ENCODE measurements at regions not wholly inside any gene's neighbourhood (a gene's known extent, or its start where the extent isn't known, plus 50 kb on each side); places are given as distances from the start of the nearest gene placed in this dataset.

DNA sequence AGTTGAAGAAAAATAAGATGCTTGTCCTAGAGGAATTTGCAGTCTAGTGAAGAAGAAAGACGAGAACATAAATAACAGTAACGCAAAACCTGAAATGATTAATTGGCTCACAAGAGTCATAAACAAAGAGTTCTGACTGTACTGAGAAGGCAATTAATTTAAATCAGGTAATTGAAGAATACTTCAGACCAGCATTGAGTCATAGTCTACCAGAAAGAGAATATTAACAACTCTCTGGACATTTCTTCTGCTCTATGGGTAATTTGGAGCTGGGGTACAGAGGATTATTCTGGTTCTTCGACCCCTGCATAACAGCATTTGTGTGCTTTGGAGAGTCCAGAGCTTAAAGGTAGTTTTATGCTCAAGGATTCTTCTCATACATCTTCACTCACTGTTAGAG is 390.3 kb upstream of the DCN start:
- TF ChIP-seq, protein P1, sequence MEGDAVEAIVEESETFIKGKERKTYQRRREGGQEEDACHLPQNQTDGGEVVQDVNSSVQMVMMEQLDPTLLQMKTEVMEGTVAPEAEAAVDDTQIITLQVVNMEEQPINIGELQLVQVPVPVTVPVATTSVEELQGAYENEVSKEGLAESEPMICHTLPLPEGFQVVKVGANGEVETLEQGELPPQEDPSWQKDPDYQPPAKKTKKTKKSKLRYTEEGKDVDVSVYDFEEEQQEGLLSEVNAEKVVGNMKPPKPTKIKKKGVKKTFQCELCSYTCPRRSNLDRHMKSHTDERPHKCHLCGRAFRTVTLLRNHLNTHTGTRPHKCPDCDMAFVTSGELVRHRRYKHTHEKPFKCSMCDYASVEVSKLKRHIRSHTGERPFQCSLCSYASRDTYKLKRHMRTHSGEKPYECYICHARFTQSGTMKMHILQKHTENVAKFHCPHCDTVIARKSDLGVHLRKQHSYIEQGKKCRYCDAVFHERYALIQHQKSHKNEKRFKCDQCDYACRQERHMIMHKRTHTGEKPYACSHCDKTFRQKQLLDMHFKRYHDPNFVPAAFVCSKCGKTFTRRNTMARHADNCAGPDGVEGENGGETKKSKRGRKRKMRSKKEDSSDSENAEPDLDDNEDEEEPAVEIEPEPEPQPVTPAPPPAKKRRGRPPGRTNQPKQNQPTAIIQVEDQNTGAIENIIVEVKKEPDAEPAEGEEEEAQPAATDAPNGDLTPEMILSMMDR (IDR thresholded peaks at IDR 0.05), result no peak
- no peak for TF ChIP-seq POLR2A (IDR thresholded peaks at IDR 0.05)

Measured in heart left ventricle (tissue), 13 donors.